ENCODE measurements at regions not wholly inside any gene's neighbourhood (a gene's known extent, or its start where the extent isn't known, plus 50 kb on each side); places are given as distances from the start of the nearest gene placed in this dataset.

- intact Hi-C loops (cut with DNase I; ENCODE audit: low total_unique reads), result no loop called here
- no peak for DNase-seq (ENCODE audit: low spot score in 2 of 2)
- TF ChIP-seq POLR2A (IDR thresholded peaks at IDR 0.05), result no peak
- TF ChIP-seq, protein P1, sequence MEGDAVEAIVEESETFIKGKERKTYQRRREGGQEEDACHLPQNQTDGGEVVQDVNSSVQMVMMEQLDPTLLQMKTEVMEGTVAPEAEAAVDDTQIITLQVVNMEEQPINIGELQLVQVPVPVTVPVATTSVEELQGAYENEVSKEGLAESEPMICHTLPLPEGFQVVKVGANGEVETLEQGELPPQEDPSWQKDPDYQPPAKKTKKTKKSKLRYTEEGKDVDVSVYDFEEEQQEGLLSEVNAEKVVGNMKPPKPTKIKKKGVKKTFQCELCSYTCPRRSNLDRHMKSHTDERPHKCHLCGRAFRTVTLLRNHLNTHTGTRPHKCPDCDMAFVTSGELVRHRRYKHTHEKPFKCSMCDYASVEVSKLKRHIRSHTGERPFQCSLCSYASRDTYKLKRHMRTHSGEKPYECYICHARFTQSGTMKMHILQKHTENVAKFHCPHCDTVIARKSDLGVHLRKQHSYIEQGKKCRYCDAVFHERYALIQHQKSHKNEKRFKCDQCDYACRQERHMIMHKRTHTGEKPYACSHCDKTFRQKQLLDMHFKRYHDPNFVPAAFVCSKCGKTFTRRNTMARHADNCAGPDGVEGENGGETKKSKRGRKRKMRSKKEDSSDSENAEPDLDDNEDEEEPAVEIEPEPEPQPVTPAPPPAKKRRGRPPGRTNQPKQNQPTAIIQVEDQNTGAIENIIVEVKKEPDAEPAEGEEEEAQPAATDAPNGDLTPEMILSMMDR (IDR thresholded peaks at IDR 0.05), result no peak
- 40 to 47% methylated on average over 1 of the region's 1 CpG for WGBS, 2 donors
- no peak overlapping the region for H3K4me3 ChIP-seq (ENCODE audit: low read depth, poor library complexity, severe bottlenecking)
Observed at GRCh38 chr5:2575871-2576270, 175.6 kb downstream of the IRX2 start.

- 54 to 63% methylated on average over 3 of the region's 3 CpGs for WGBS, 2 donors
Observed at GRCh38 chr5:2575292-2575691, 176.2 kb downstream of the IRX2 start.

DNA sequence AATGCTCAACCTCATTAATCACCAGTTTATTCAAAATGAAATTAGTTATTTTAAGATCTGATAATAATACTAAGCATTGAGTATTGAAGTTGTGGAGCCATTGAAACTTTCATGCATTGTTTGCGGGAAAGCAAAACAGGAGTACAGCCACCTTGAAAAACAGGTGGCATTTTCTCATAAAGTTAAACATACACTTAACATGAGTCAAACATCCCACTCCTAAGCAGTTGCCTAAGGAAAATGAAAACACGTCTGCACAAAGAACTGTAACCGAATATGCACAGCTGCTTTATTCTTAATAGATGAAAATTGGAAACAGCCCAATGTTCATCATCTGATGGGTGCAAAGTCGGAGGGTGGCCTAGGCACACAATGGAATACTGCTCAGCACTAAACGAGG, 177.3 kb downstream of the IRX2 start:
- no peak for TF ChIP-seq POLR2A (IDR thresholded peaks at IDR 0.05)
- TF ChIP-seq, protein P1 (IDR thresholded peaks at IDR 0.05), result no peak
- WGBS, 2 donors, result 45 to 48% methylated on average over 5 of the region's 5 CpGs

More at GRCh38 chr5:2575292-2575691, 176.2 kb downstream of the IRX2 start:
- TF ChIP-seq, protein P1 (IDR thresholded peaks at IDR 0.05), result no peak
- no peak for TF ChIP-seq POLR2A (IDR thresholded peaks at IDR 0.05)
- H3K4me3 ChIP-seq (ENCODE audit: low read depth, poor library complexity, severe bottlenecking), result no peak overlapping the region
- DNase-seq (ENCODE audit: low spot score in 2 of 2), result no peak
- intact Hi-C loops (cut with DNase I; ENCODE audit: low total_unique reads), result no loop called here

GRCh38 chr5:2570586-2570985, 180.9 kb downstream of the IRX2 start:
- intact Hi-C loops (cut with DNase I; ENCODE audit: low total_unique reads), result no loop called here
- no peak for DNase-seq (ENCODE audit: low spot score in 2 of 2)
- 73 to 76% methylated on average over 10 of the region's 10 CpGs for WGBS, 2 donors

More for the DNA sequence above, 177.3 kb downstream of the IRX2 start:
- no peak overlapping the region for H3K4me3 ChIP-seq (ENCODE audit: low read depth, poor library complexity, severe bottlenecking)
- DNase-seq (ENCODE audit: low spot score in 2 of 2), result no peak
- intact Hi-C loops (cut with DNase I; ENCODE audit: low total_unique reads), result no loop called here

DNA sequence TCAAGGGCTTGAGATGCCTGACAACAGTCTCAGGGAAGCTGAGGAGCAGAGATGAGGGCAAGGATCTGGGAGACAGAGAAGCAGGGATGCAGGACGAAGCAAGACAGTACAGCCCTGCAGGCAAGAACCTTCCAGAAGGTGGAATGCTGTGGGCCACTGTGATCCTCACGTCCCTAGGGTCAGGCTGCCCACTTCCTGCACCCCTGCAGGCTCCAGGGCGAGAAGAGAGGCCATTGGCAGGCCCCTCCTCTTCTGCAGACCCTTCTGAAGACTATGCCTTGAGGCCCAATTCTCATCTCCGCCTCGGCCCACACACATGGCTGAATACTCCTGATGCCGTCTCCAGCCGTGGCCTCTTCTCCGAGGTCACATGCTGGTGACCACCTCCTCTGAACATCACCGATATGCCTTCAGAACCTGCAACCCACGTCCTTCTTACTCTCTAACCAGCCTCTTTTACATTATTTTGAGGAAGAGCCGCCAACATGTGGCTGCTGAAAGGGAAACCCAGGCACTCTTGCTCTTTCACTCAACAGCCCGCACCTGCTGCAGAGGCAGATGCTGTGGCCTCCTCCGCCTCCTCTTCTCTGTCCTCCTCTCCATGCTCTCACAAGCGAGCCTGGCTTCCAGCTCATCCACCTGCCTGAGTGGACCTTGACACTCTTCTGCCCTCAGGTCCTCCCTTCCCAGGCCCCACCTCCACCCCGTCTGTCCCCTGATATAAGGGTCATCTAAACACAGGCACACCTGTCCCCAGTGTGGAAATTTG, 181.5 kb downstream of the IRX2 start:
- TF ChIP-seq, protein P1 (IDR thresholded peaks at IDR 0.05), result no peak
- TF ChIP-seq POLR2A (IDR thresholded peaks at IDR 0.05), result no peak
- no peak overlapping the region for H3K4me3 ChIP-seq (ENCODE audit: low read depth, poor library complexity, severe bottlenecking)
- WGBS, 2 donors, result 88 to 89% methylated on average over 15 of the region's 15 CpGs
- intact Hi-C loops (cut with DNase I; ENCODE audit: low total_unique reads), result no loop called here
- DNase-seq (ENCODE audit: low spot score in 2 of 2), result no peak

More at GRCh38 chr5:2570586-2570985, 180.9 kb downstream of the IRX2 start:
- no peak overlapping the region for H3K4me3 ChIP-seq (ENCODE audit: low read depth, poor library complexity, severe bottlenecking)
- no peak for TF ChIP-seq POLR2A (IDR thresholded peaks at IDR 0.05)
- TF ChIP-seq, protein P1 (IDR thresholded peaks at IDR 0.05), result no peak

Measured in lower leg skin (tissue), 4 donors.